ENCODE measurements at regions not wholly inside any gene's neighbourhood (a gene's known extent, or its start where the extent isn't known, plus 50 kb on each side); places are given as distances from the start of the nearest gene placed in this dataset.

GRCh38 chr1:81467383-81467782 lies 333.4 kb upstream of the ADGRL2 start:
- no peak for DNase-seq

- DNase-seq = no peak
These were observed 333.8 kb upstream of the ADGRL2 start for GRCh38 chr1:81466961-81467360.

- DNase-seq = no peak
These were observed 336.5 kb upstream of the ADGRL2 start for GRCh38 chr1:81463936-81464837.

GRCh38 chr1:81459043-81459442 lies 341.7 kb upstream of the ADGRL2 start:
- no peak for DNase-seq

GRCh38 chr1:81458186-81458585 lies 342.5 kb upstream of the ADGRL2 start:
- DNase-seq = no peak

GRCh38 chr1:81455481-81455880 lies 345.3 kb upstream of the ADGRL2 start:
- no peak for DNase-seq

- no peak for DNase-seq
These were observed 346.8 kb upstream of the ADGRL2 start for GRCh38 chr1:81453971-81454370.

GRCh38 chr1:81453367-81453703 lies 347.4 kb upstream of the ADGRL2 start:
- no peak for DNase-seq

GRCh38 chr1:81452693-81453366 lies 347.9 kb upstream of the ADGRL2 start:
- DNase-seq = no peak

- no peak for DNase-seq
These were observed 350.9 kb upstream of the ADGRL2 start for GRCh38 chr1:81449786-81450185.

GRCh38 chr1:81446000-81446669 lies 354.6 kb upstream of the ADGRL2 start:
- peak; percentile 27 for DNase-seq

- no peak for DNase-seq
These were observed 357.4 kb upstream of the ADGRL2 start for GRCh38 chr1:81443288-81443687.

GRCh38 chr1:81439046-81439823 lies 361.5 kb upstream of the ADGRL2 start:
- DNase-seq = no peak

GRCh38 chr1:81437649-81438048 lies 363.1 kb upstream of the ADGRL2 start:
- no peak for DNase-seq

GRCh38 chr1:81437213-81437612 lies 363.5 kb upstream of the ADGRL2 start:
- no peak for DNase-seq

GRCh38 chr1:81435175-81435574 lies 365.6 kb upstream of the ADGRL2 start:
- DNase-seq = no peak

GRCh38 chr1:81433676-81434075 lies 367.1 kb upstream of the ADGRL2 start:
- no peak for DNase-seq

- DNase-seq = no peak
These were observed 368.1 kb upstream of the ADGRL2 start for GRCh38 chr1:81432654-81433109.

GRCh38 chr1:81432059-81432458 lies 368.7 kb upstream of the ADGRL2 start:
- no peak for DNase-seq

GRCh38 chr1:81431624-81432000 lies 369.1 kb upstream of the ADGRL2 start:
- no peak for DNase-seq

- DNase-seq = peak; percentile 24
These were observed 369.6 kb upstream of the ADGRL2 start for GRCh38 chr1:81430955-81431623.

- DNase-seq = no peak
These were observed 370.3 kb upstream of the ADGRL2 start for GRCh38 chr1:81430236-81430938.

All from femur (tissue), 1 donor.